ENCODE measurements at regions not wholly inside any gene's neighbourhood (a gene's known extent, or its start where the extent isn't known, plus 50 kb on each side); places are given as distances from the start of the nearest gene placed in this dataset.

DNA sequence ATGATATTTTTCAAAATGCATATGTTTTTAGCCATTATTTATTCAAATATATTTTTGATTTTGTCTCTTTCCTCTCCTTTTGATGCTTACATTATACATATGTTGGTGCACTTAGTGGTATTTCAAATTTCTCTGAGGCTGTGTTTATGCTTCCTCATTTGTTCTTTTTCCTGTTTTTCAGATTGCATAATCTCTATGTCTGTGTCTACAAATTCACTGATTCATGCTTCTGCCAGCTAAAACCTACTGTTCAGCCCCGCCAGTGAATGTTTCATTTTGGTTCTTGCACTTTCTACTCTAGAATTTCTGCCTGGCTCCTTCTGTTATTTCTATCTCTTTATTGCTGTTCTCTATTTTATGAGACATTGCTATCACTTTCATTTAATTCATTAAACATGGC lies 951.7 kb upstream of the CNTNAP5 start (continued):
- TF ChIP-seq ZNF777 (tag by site-specific recombination; IDR thresholded peaks at IDR 0.05; ENCODE audit: borderline replicate concordance) (no peak), ZNF623 (tag by site-specific recombination; IDR thresholded peaks at IDR 0.05) (no peak)

GRCh38 chr2:123073956-123074355 lies 951.1 kb upstream of the CNTNAP5 start:
- Histone ChIP-seq H3K36me3 (ENCODE audit: control insufficient read depth in 2 of 2, insufficient read depth in 1 of 2, low read length in 2 of 2) (no peaks in the 10 kb centered on the region), H3K4me1 (ENCODE audit: control insufficient read depth, insufficient read depth, low read length) (no peaks in the 10 kb centered on the region), H3K4me3 (ENCODE audit: low read depth, low read length) (no peak overlapping the region), H3K27ac (ENCODE audit: extremely low read depth, low read depth, low read length) (no peak overlapping the region), H3K9me3 (ENCODE audit: control insufficient read depth, insufficient read depth, low read depth, low read length) (no peaks in the 10 kb centered on the region)
- ChIA-PET POLR2A (no interaction called here), CTCF (no interaction called here)
- TF ChIP-seq ZNF843 (tag by site-specific recombination; IDR thresholded peaks at IDR 0.05), result no peak
- TF ChIP-seq ZNF561 (tag by site-specific recombination; IDR thresholded peaks at IDR 0.05; ENCODE audit: borderline replicate concordance), result no peak
- TF ChIP-seq TRIM28 (IDR thresholded peaks at IDR 0.05; ENCODE audit: borderline replicate concordance, low read length), result no peak
- no peak for TF ChIP-seq SCRT2 (tag by site-specific recombination; IDR thresholded peaks at IDR 0.05)
- no peak for TF ChIP-seq KLF16 (tag by site-specific recombination; IDR thresholded peaks at IDR 0.05)
- TF ChIP-seq KLF17 (tag by site-specific recombination; IDR thresholded peaks at IDR 0.05), result no peak

- TF ChIP-seq ZBTB10 (tag by site-specific recombination; IDR thresholded peaks at IDR 0.05) (no peak), ZNF510 (tag by site-specific recombination; IDR thresholded peaks at IDR 0.05; ENCODE audit: insufficient replicate concordance) (no peak), ZNF24 (tag by site-specific recombination; IDR thresholded peaks at IDR 0.05) (no peak), KLF1 (tag by site-specific recombination; IDR thresholded peaks at IDR 0.05) (no peak), REST (tag by site-specific recombination; IDR thresholded peaks at IDR 0.05) (no peak), ZNF184 (tag by site-specific recombination; IDR thresholded peaks at IDR 0.05) (no peak), ZFP41 (tag by site-specific recombination; IDR thresholded peaks at IDR 0.05; ENCODE audit: borderline replicate concordance) (no peak), HOXD13 (CRISPR knock-in tag; IDR thresholded peaks at IDR 0.05; ENCODE audit: borderline replicate concordance) (no peak)
- TF ChIP-seq, protein P1, sequence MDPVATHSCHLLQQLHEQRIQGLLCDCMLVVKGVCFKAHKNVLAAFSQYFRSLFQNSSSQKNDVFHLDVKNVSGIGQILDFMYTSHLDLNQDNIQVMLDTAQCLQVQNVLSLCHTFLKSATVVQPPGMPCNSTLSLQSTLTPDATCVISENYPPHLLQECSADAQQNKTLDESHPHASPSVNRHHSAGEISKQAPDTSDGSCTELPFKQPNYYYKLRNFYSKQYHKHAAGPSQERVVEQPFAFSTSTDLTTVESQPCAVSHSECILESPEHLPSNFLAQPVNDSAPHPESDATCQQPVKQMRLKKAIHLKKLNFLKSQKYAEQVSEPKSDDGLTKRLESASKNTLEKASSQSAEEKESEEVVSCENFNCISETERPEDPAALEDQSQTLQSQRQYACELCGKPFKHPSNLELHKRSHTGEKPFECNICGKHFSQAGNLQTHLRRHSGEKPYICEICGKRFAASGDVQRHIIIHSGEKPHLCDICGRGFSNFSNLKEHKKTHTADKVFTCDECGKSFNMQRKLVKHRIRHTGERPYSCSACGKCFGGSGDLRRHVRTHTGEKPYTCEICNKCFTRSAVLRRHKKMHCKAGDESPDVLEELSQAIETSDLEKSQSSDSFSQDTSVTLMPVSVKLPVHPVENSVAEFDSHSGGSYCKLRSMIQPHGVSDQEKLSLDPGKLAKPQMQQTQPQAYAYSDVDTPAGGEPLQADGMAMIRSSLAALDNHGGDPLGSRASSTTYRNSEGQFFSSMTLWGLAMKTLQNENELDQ (tag by site-specific recombination; IDR thresholded peaks at IDR 0.05; ENCODE audit: low read depth), result no peak
- TF ChIP-seq, protein P2, sequence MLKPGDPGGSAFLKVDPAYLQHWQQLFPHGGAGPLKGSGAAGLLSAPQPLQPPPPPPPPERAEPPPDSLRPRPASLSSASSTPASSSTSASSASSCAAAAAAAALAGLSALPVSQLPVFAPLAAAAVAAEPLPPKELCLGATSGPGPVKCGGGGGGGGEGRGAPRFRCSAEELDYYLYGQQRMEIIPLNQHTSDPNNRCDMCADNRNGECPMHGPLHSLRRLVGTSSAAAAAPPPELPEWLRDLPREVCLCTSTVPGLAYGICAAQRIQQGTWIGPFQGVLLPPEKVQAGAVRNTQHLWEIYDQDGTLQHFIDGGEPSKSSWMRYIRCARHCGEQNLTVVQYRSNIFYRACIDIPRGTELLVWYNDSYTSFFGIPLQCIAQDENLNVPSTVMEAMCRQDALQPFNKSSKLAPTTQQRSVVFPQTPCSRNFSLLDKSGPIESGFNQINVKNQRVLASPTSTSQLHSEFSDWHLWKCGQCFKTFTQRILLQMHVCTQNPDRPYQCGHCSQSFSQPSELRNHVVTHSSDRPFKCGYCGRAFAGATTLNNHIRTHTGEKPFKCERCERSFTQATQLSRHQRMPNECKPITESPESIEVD (tag by site-specific recombination; IDR thresholded peaks at IDR 0.05), result no peak
- Histone ChIP-seq H3K36me3 (ENCODE audit: control insufficient read depth in 2 of 2, insufficient read depth in 1 of 2, low read length in 2 of 2) (no peaks in the 10 kb centered on the region), H3K4me1 (ENCODE audit: control insufficient read depth, insufficient read depth, low read length) (no peaks in the 10 kb centered on the region), H3K27ac (ENCODE audit: extremely low read depth, low read depth, low read length) (no peak overlapping the region), H3K9me3 (ENCODE audit: control insufficient read depth, insufficient read depth, low read depth, low read length) (no peaks in the 10 kb centered on the region), H3K4me3 (ENCODE audit: low read depth, low read length) (no peak overlapping the region)
- POLR2A ChIA-PET, result no interaction called here
- CTCF ChIA-PET, result no interaction called here
Observed at GRCh38 chr2:123077101-123077500, 948.0 kb upstream of the CNTNAP5 start.
